ENCODE measurements at regions not wholly inside any gene's neighbourhood (a gene's known extent, or its start where the extent isn't known, plus 50 kb on each side); places are given as distances from the start of the nearest gene placed in this dataset.

DNA sequence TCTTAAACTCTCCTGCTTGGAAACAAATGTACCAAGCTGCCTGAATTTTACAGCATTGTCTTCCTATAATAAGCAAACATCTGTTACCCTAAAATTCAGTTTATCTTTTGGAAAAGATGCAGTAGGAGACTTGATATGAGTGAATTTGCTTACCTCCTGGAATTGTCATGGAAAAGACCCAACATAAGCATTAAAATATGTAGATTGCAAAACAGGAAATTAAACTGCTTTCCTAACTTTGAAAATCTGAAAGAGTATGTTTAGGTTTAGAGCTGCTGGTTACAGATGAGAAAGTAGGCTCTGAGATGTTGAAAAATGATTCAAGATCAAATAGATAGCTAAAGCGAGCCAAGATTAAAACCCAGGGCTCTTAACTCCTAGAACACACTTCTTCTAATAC is 316.5 kb downstream of the SOX11 start:
- Histone ChIP-seq H3K9ac (ENCODE audit: low read depth, low read length, poor library complexity, severe bottlenecking) (no peak overlapping the region), H3K79me2 (ENCODE audit: insufficient read depth, low read length) (no peaks in the 10 kb centered on the region), H2AFZ (ENCODE audit: low read length) (no peak overlapping the region), H3K4me1 (ENCODE audit: insufficient read depth, low read length, poor library complexity, severe bottlenecking) (no peaks in the 10 kb centered on the region), H3K36me3 (ENCODE audit: insufficient read depth, low read length) (no peaks in the 10 kb centered on the region), H3K4me2 (ENCODE audit: low read depth, low read length, poor library complexity, severe bottlenecking) (no peak overlapping the region), H3K9me2 (replicated peaks; ENCODE audit: low read depth, low read length) (no peaks in the 10 kb centered on the region), H3K9me3 (ENCODE audit: insufficient read depth, low read depth, low read length) (no peaks in the 10 kb centered on the region), H3F3A (ENCODE audit: low read depth) (no peaks in the 10 kb centered on the region), H3K4me3 (ENCODE audit: low read length, poor library complexity, severe bottlenecking) (no peak overlapping the region), H4K20me1 (ENCODE audit: insufficient read depth, low read length, poor library complexity, severe bottlenecking) (no peaks in the 10 kb centered on the region), H3K27me3 (ENCODE audit: insufficient read depth, low read length, poor library complexity, severe bottlenecking) (no peaks in the 10 kb centered on the region)
- no peak for TF ChIP-seq EZH2phosphoT487 (IDR thresholded peaks at IDR 0.05; ENCODE audit: borderline replicate concordance)

- no peak overlapping the region for H3K9ac ChIP-seq (ENCODE audit: low read depth, low read length, poor library complexity, severe bottlenecking)
- TF ChIP-seq CTCF (conservative IDR thresholded peaks at IDR 0.05; ENCODE audit: low read length) (no peak), EZH2phosphoT487 (IDR thresholded peaks at IDR 0.05; ENCODE audit: borderline replicate concordance) (no peak)
- no peaks in the 10 kb centered on the region for H3K27me3 ChIP-seq (ENCODE audit: insufficient read depth, low read length, poor library complexity, severe bottlenecking)
- no peaks in the 10 kb centered on the region for H3K9me3 ChIP-seq (ENCODE audit: insufficient read depth, low read depth, low read length)
- no peaks in the 10 kb centered on the region for H4K20me1 ChIP-seq (ENCODE audit: insufficient read depth, low read length, poor library complexity, severe bottlenecking)
- no peak overlapping the region for H3K4me2 ChIP-seq (ENCODE audit: low read depth, low read length, poor library complexity, severe bottlenecking)
- H3F3A ChIP-seq (ENCODE audit: low read depth) = no peaks in the 10 kb centered on the region
- no peaks in the 10 kb centered on the region for H3K36me3 ChIP-seq (ENCODE audit: insufficient read depth, low read length)
- no peaks in the 10 kb centered on the region for H3K4me1 ChIP-seq (ENCODE audit: insufficient read depth, low read length, poor library complexity, severe bottlenecking)
- H3K4me3 ChIP-seq (ENCODE audit: low read length, poor library complexity, severe bottlenecking) = no peak overlapping the region
- no peaks in the 10 kb centered on the region for H3K79me2 ChIP-seq (ENCODE audit: insufficient read depth, low read length)
- H2AFZ ChIP-seq (ENCODE audit: low read length) = no peak overlapping the region
- H3K9me2 ChIP-seq (replicated peaks; ENCODE audit: low read depth, low read length) = no peaks in the 10 kb centered on the region
Measured at GRCh38 chr2:6010163-6010562, 318.0 kb downstream of the SOX11 start.

DNA sequence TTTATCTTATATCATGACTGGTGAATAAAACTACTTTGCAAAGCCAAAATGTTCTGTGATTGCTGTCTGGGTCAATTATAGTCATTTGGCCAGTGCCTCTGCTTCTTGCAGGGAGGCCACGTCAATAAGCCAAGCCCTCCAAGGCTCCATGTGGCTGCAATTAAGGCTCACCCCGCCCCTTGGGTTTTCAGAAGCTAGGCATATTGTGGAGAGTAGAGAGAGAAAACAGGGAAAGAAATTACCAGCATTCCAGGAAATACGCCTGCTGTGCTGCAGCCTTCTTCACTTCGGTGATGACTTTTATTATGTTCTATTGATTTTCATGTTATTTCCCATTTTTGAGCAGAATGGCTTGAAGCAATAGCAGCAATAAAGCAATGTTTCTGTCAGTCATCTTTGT is 319.7 kb downstream of the SOX11 start:
- H4K20me1 ChIP-seq (ENCODE audit: insufficient read depth, low read length, poor library complexity, severe bottlenecking) = no peaks in the 10 kb centered on the region

More for the DNA sequence above, 319.7 kb downstream of the SOX11 start:
- Histone ChIP-seq H3K9ac (ENCODE audit: low read depth, low read length, poor library complexity, severe bottlenecking) (no peak overlapping the region), H3F3A (ENCODE audit: low read depth) (no peaks in the 10 kb centered on the region), H3K36me3 (ENCODE audit: insufficient read depth, low read length) (no peaks in the 10 kb centered on the region), H3K9me3 (ENCODE audit: insufficient read depth, low read depth, low read length) (no peaks in the 10 kb centered on the region), H3K4me3 (ENCODE audit: low read length, poor library complexity, severe bottlenecking) (no peak overlapping the region), H3K4me2 (ENCODE audit: low read depth, low read length, poor library complexity, severe bottlenecking) (no peak overlapping the region), H3K4me1 (ENCODE audit: insufficient read depth, low read length, poor library complexity, severe bottlenecking) (no peaks in the 10 kb centered on the region), H3K79me2 (ENCODE audit: insufficient read depth, low read length) (no peaks in the 10 kb centered on the region), H2AFZ (ENCODE audit: low read length) (no peak overlapping the region), H3K9me2 (replicated peaks; ENCODE audit: low read depth, low read length) (no peaks in the 10 kb centered on the region), H3K27me3 (ENCODE audit: insufficient read depth, low read length, poor library complexity, severe bottlenecking) (no peaks in the 10 kb centered on the region)
- no peak for TF ChIP-seq EZH2phosphoT487 (IDR thresholded peaks at IDR 0.05; ENCODE audit: borderline replicate concordance)
- TF ChIP-seq CTCF (conservative IDR thresholded peaks at IDR 0.05; ENCODE audit: low read length) = no peak

All from Loucy (cell line).